Esophagus squamous epithelium (tissue), 5 donors: ENCODE measurements at regions not wholly inside any gene's neighbourhood (a gene's known extent, or its start where the extent isn't known, plus 50 kb on each side); places are given as distances from the start of the nearest gene placed in this dataset.
"Not testable (repeated sequence)": the region's sequence is repeated elsewhere in the genome, so short reads cannot be mapped to it uniquely, and the experiment has no call there.

Experiments
- DNase-seq: peaks from one replicate; lab custom pipeline; 2025; lab: John Stamatoyannopoulos, UW
- H3K27ac ChIP-seq, 4 donors: fragments of 200-600 bp; sonication (generic); one replicate each; pipeline ENCODE4 v1.5.1; 2016 to 2019; ENCODE audit warnings: mild to moderate bottlenecking in 1 of 4
- H3K27me3 ChIP-seq, 4 donors: fragments of 200-600 bp; sonication (generic); 1 replicate in 3 of 4; 2 replicates in 1 of 4; pipeline versions ENCODE4 v1.5.1 to v1.6.0; 2017 to 2021; ENCODE audit warnings: antibody characterized with exemption in 1 of 4
- H3K36me3 ChIP-seq, 3 donors: fragments of 200-600 bp; sonication (generic); one replicate each; pipeline ENCODE4 v1.5.1; 2016 to 2019
- H3K4me1 ChIP-seq, 3 donors: fragments of 200-600 bp; sonication (generic); one replicate each; pipeline ENCODE4 v1.5.1; 2017 to 2019
- H3K4me3 ChIP-seq, 4 donors: fragments of 200-600 bp; sonication (generic); 1 replicate in 3 of 4; 2 replicates in 1 of 4; pipeline ENCODE4 v1.5.1; 2016 to 2019; ENCODE audit warnings: mild to moderate bottlenecking in 2 of 4, moderate library complexity in 1 of 4
- H3K9me3 ChIP-seq, 3 donors: fragments of 200-600 bp; sonication (generic); one replicate each; pipeline ENCODE4 v1.5.1; 2016 to 2019
- POLR2A ChIP-seq, 4 donors: fragments of 450-650 bp; IDR thresholded peaks; one replicate each; pipeline ENCODE4 v1.6.1; 2017; ENCODE audit warnings: antibody characterized with exemption in 4 of 4, mild to moderate bottlenecking in 4 of 4, moderate library complexity in 3 of 4
- WGBS, 2 donors: methylation state at CpG; one replicate each; pipeline ENCODE4 v1.1.5; 2018; 5-methylcytosine and 5-hydroxymethylcytosine counted together
- intact Hi-C: fragments of 100-400 bp; cut with DNase I; formaldehyde crosslinking; loops from one replicate; pipeline ENCODE4 v1.15.0; 2022
- TF ChIP-seq, protein P1 (sequence below), 6 experiments: fragments of 450-650 bp in 4 of 6; fragments of 200-600 bp in 2 of 6; sonication (generic) in 2 of 6; IDR thresholded peaks; one replicate each; pipeline ENCODE4 v1.5.1; 2016 to 2019; ENCODE audit warnings: antibody characterized with exemption in 6 of 6, mild to moderate bottlenecking in 4 of 6, moderate library complexity in 4 of 6
- donor health status: DM: yes; HTN: yes; CAD: no.

DNA sequence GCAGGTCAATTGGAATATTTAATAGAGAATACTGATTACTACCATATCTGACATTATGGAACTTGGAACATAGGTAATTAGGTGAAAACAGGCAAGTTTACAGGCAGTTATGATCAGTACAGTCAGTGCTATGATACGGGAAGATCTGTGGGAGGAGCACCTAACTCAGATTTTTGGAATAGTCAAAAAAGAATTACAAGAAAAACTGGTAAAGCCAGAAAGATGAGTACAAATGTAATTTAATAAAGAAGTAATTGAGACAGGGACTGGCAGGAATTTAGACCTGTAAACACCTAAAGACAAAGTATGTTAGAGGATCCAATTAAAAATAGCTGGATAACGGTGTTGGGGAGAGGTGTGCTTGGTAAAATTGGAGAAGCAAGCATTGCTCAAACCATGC is 206.5 kb upstream of the ANO5 start:
- Histone ChIP-seq H3K36me3 (no peaks in the 10 kb centered on the region), H3K4me1 (no peaks in the 10 kb centered on the region), H3K27ac (no peak overlapping the region), H3K4me3 (no peak overlapping the region), H3K9me3 (no peaks in the 10 kb centered on the region), H3K27me3 (no peaks in the 10 kb centered on the region)
- intact Hi-C loops, result no loop called here
- TF ChIP-seq POLR2A (IDR thresholded peaks at IDR 0.05), result no peak
- TF ChIP-seq, protein P1, sequence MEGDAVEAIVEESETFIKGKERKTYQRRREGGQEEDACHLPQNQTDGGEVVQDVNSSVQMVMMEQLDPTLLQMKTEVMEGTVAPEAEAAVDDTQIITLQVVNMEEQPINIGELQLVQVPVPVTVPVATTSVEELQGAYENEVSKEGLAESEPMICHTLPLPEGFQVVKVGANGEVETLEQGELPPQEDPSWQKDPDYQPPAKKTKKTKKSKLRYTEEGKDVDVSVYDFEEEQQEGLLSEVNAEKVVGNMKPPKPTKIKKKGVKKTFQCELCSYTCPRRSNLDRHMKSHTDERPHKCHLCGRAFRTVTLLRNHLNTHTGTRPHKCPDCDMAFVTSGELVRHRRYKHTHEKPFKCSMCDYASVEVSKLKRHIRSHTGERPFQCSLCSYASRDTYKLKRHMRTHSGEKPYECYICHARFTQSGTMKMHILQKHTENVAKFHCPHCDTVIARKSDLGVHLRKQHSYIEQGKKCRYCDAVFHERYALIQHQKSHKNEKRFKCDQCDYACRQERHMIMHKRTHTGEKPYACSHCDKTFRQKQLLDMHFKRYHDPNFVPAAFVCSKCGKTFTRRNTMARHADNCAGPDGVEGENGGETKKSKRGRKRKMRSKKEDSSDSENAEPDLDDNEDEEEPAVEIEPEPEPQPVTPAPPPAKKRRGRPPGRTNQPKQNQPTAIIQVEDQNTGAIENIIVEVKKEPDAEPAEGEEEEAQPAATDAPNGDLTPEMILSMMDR (IDR thresholded peaks at IDR 0.05), result no peak
- WGBS, 2 donors, result 20 to 50% methylated on average over 2 of the region's 2 CpGs
- no peak for DNase-seq

DNA sequence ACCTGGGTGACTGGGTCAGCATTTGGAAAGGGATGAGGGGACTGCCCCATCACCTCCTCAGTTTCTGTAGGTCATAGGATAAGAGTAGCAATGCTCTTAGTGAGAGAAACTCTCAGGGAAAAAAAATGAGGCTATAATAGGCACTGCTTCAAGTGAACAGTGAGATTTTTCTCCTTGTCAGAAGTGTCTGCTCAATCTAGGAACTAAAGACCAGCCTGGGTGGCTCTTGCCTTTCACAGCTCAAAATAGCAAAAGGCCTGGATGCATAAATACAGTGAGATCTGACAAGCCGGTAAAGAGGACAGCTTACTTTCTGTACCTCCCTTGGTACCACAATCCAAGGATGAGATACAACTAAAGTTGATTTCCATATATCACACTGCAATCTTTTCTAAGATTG is 205.6 kb upstream of the ANO5 start:
- Histone ChIP-seq H3K36me3 (no peaks in the 10 kb centered on the region), H3K4me3 (no peak overlapping the region), H3K27ac (no peak overlapping the region), H3K27me3 (no peaks in the 10 kb centered on the region), H3K4me1 (no peaks in the 10 kb centered on the region), H3K9me3 (no peaks in the 10 kb centered on the region)
- no peak for DNase-seq
- WGBS, 2 donors, result 75 to 83% methylated on average over 1 of the region's 1 CpG
- TF ChIP-seq, protein P1 (IDR thresholded peaks at IDR 0.05), result no peak
- no peak for TF ChIP-seq POLR2A (IDR thresholded peaks at IDR 0.05)
- intact Hi-C loops, result no loop called here

DNA sequence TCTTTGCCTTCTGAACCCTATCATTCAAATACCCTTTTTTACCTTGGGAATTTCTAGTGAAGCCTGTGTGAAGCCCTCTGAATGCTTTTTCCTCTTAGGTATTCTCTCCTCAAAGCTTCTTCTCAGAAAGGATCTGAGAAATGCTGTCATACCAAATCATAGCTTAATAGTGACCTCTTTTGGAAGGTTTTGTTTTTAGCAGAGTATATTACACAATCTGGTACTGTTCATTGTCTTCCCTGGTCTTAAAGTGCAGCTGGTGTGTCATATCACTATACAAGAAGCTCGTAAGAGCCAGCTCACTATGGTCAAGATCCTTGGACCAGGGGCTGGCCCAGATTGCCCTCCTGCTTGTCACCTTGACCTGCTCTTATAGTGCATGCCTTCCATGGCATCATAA is 204.4 kb upstream of the ANO5 start:
- no peaks in the 10 kb centered on the region for H3K27me3 ChIP-seq
- TF ChIP-seq, protein P1 (IDR thresholded peaks at IDR 0.05), result no peak
- no peak for TF ChIP-seq POLR2A (IDR thresholded peaks at IDR 0.05)
- H3K4me1 ChIP-seq, result no peaks in the 10 kb centered on the region
- WGBS, 2 donors, result 33 to 43% methylated on average over 1 of the region's 1 CpG
- H3K27ac ChIP-seq, result no peak overlapping the region
- intact Hi-C loops, result no loop called here
- no peak for DNase-seq
- no peak overlapping the region for H3K4me3 ChIP-seq
- H3K36me3 ChIP-seq, result no peaks in the 10 kb centered on the region
- H3K9me3 ChIP-seq, result no peaks in the 10 kb centered on the region

DNA sequence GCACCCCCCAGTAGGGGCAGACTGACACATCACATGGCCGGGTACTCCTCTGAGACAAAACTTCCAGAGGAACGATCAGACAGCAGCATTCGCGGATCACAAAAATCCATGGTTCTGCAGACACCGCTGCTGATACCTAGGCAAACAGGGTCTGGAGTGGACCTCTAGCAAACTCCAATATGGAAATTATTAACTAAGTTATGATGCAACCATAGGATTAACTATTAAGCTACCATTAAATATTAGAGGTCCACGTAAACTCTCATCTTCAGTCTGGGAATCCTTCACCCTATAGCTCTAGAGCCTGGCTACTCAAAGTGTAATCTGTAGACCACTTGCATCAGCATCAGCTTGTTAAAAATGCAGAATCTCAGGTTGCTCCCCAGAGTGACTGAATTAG is 191.1 kb upstream of the ANO5 start:
- H3K4me3 ChIP-seq, intact Hi-C loops, H3K27me3 ChIP-seq, H3K9me3 ChIP-seq, H3K36me3 ChIP-seq, DNase-seq, H3K4me1 ChIP-seq, H3K27ac ChIP-seq: not testable (repeated sequence)
- 83 to 92% methylated on average over 1 to 6 of the region's 6 CpGs for WGBS, 2 donors

DNA sequence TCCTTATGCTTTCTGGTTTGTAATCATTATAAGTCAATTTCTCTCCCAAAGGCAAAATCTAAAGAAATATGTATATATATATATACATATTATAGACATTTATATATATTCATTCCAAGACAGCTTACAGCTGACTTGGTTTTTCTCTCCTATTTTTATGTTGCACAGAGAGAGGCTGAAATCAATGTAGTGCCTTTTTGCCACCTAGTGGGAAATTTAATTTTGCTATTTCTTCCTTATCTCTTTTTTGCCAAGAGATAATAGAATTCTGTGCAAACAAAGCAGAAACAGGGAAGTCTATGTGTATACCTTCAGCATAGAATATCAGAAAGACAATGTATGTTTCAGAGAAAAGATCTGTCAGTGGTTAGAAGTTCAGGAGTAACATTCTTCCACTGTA is 186.0 kb upstream of the ANO5 start:
- TF ChIP-seq, protein P1 (IDR thresholded peaks at IDR 0.05), result no peak
- TF ChIP-seq POLR2A (IDR thresholded peaks at IDR 0.05), result no peak
- DNase-seq, result no peak
- H3K9me3 ChIP-seq, result no peaks in the 10 kb centered on the region
- no peak overlapping the region for H3K4me3 ChIP-seq
- intact Hi-C loops, result no loop called here
- no peaks in the 10 kb centered on the region for H3K27me3 ChIP-seq
- H3K4me1 ChIP-seq, result no peaks in the 10 kb centered on the region
- H3K36me3 ChIP-seq, result no peaks in the 10 kb centered on the region
- H3K27ac ChIP-seq, result no peak overlapping the region

DNA sequence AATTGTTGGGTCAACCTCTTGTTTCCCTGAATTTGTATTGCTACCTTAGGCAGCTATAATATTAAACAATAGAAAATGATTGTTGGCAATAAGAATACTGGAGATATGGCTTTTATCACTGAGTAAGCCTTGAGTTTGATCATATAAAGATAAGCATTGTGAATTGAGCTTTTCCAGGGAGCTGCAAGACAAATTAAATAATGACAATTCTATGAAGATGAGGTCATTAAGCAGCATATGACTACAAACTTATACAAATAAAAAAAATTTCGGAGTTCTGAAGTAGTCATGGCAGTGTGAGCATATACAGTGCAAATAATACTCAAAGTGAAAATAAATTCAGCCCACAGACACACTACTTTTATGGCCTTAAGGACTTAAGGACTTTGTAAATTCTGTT is 161.1 kb upstream of the ANO5 start:
- H3K4me3 ChIP-seq, result no peak overlapping the region
- intact Hi-C loops, result no loop called here

More for the DNA sequence above, 161.1 kb upstream of the ANO5 start:
- Histone ChIP-seq H3K36me3 (no peaks in the 10 kb centered on the region), H3K9me3 (no peaks in the 10 kb centered on the region), H3K27me3 (no peaks in the 10 kb centered on the region), H3K4me1 (no peaks in the 10 kb centered on the region), H3K27ac (no peak overlapping the region)
- DNase-seq, result no peak
- TF ChIP-seq, protein P1 (IDR thresholded peaks at IDR 0.05), result no peak
- no peak for TF ChIP-seq POLR2A (IDR thresholded peaks at IDR 0.05)
- WGBS, 2 donors, result 7 to 29% methylated on average over 1 of the region's 1 CpG
